SJCRH30 (cell line): ENCODE measurements at regions not wholly inside any gene's neighbourhood (a gene's known extent, or its start where the extent isn't known, plus 50 kb on each side); places are given as distances from the start of the nearest gene placed in this dataset.

Experiments used
- DNase-seq, 2 experiments: peaks; one replicate each; pipeline ENCODE4 v3.0.0-alpha.2; 2015 to 2020
- H3K27ac ChIP-seq: fragments of 250-450 bp; sonication (Bioruptor Pico); 2 replicates; pipeline ENCODE4 v1.5.1; 2020; ENCODE audit warnings: mild to moderate bottlenecking, moderate library complexity
- H3K27me3 ChIP-seq: fragments of 250-450 bp; sonication (Bioruptor Pico); 2 replicates; pipeline ENCODE4 v1.5.1; 2020; ENCODE audit warnings: mild to moderate bottlenecking, moderate library complexity
- H3K36me3 ChIP-seq: fragments of 250-450 bp; sonication (Bioruptor Pico); 2 replicates; pipeline ENCODE4 v1.5.1; 2020; ENCODE audit warnings: mild to moderate bottlenecking, moderate library complexity
- H3K4me1 ChIP-seq: fragments of 250-450 bp; sonication (Bioruptor Pico); 2 replicates; pipeline ENCODE4 v1.5.1; 2020; ENCODE audit warnings: mild to moderate bottlenecking, moderate library complexity
- H3K4me3 ChIP-seq: fragments of 250-450 bp; sonication (Bioruptor Pico); 2 replicates; pipeline ENCODE4 v1.5.1; 2020; ENCODE audit warnings: mild to moderate bottlenecking, moderate library complexity
- H3K9me3 ChIP-seq: fragments of 250-450 bp; sonication (Bioruptor Pico); replicated peaks from 2 replicates; pipeline ENCODE4 v1.5.1; 2020; ENCODE audit warnings: mild to moderate bottlenecking, moderate library complexity

- H3K27me3 ChIP-seq = no peaks in the 10 kb centered on the region
- no peaks in the 10 kb centered on the region for H3K36me3 ChIP-seq
- no peak overlapping the region; the same call in 1 of the 2 replicates for H3K4me3 ChIP-seq
- H3K27ac ChIP-seq = no peak overlapping the region
- no peak for DNase-seq
- H3K4me1 ChIP-seq = peaks cover 9% of the 10 kb centered on the region
- no peaks in the 10 kb centered on the region; the same call in 1 of the 2 replicates for H3K9me3 ChIP-seq
Measured at GRCh38 chr1:84759756-84760155, 69.5 kb upstream of the SSX2IP start.

GRCh38 chr1:84758968-84759491, 68.8 kb upstream of the SSX2IP start:
- peak overlapping the region; percentile 51 for H3K4me3 ChIP-seq

GRCh38 chr1:84758476-84758875, 68.2 kb upstream of the SSX2IP start:
- no peak overlapping the region for H3K27ac ChIP-seq
- no peaks in the 10 kb centered on the region for H3K36me3 ChIP-seq
- H3K4me3 ChIP-seq = peak overlapping the region; percentile 51; the same call in 1 of the 2 replicates
- H3K9me3 ChIP-seq = no peaks in the 10 kb centered on the region; the same call in 1 of the 2 replicates
- H3K27me3 ChIP-seq = no peaks in the 10 kb centered on the region
- no peak for DNase-seq
- peaks cover 9% of the 10 kb centered on the region for H3K4me1 ChIP-seq

More at GRCh38 chr1:84758968-84759491, 68.8 kb upstream of the SSX2IP start:
- peak; percentile 28 to 49 for DNase-seq
- Histone ChIP-seq H3K27ac (no peak overlapping the region), H3K4me1 (peaks cover 9% of the 10 kb centered on the region), H3K36me3 (no peaks in the 10 kb centered on the region), H3K27me3 (no peaks in the 10 kb centered on the region), H3K9me3 (no peaks in the 10 kb centered on the region; the same call in 1 of the 2 replicates)

GRCh38 chr1:84757301-84757700, 67.0 kb upstream of the SSX2IP start:
- Histone ChIP-seq H3K4me1 (peaks cover 9% of the 10 kb centered on the region), H3K27me3 (no peaks in the 10 kb centered on the region), H3K36me3 (no peaks in the 10 kb centered on the region)

GRCh38 chr1:84756455-84757082, 66.3 kb upstream of the SSX2IP start:
- DNase-seq = no peak
- peaks cover 9% of the 10 kb centered on the region for H3K4me1 ChIP-seq
- no peak overlapping the region for H3K4me3 ChIP-seq
- H3K27ac ChIP-seq = no peak overlapping the region
- no peaks in the 10 kb centered on the region for H3K27me3 ChIP-seq
- H3K9me3 ChIP-seq = no peaks in the 10 kb centered on the region; the same call in 1 of the 2 replicates
- H3K36me3 ChIP-seq = no peaks in the 10 kb centered on the region

More at GRCh38 chr1:84757301-84757700, 67.0 kb upstream of the SSX2IP start:
- Histone ChIP-seq H3K9me3 (no peaks in the 10 kb centered on the region; the same call in 1 of the 2 replicates), H3K4me3 (no peak overlapping the region), H3K27ac (no peak overlapping the region)
- DNase-seq = no peak

GRCh38 chr1:84756001-84756400, 65.7 kb upstream of the SSX2IP start:
- Histone ChIP-seq H3K9me3 (no peaks in the 10 kb centered on the region; the same call in 1 of the 2 replicates), H3K36me3 (no peaks in the 10 kb centered on the region)

GRCh38 chr1:84755216-84755615, 65.0 kb upstream of the SSX2IP start:
- Histone ChIP-seq H3K36me3 (no peaks in the 10 kb centered on the region), H3K4me1 (peaks cover 9% of the 10 kb centered on the region), H3K9me3 (no peaks in the 10 kb centered on the region; the same call in 1 of the 2 replicates), H3K27me3 (no peaks in the 10 kb centered on the region), H3K4me3 (no peak overlapping the region), H3K27ac (no peak overlapping the region)
- DNase-seq = no peak

More at GRCh38 chr1:84756001-84756400, 65.7 kb upstream of the SSX2IP start:
- no peak overlapping the region for H3K27ac ChIP-seq
- H3K27me3 ChIP-seq = no peaks in the 10 kb centered on the region
- H3K4me1 ChIP-seq = peaks cover 9% of the 10 kb centered on the region
- H3K4me3 ChIP-seq = no peak overlapping the region
- DNase-seq = no peak

- Histone ChIP-seq H3K9me3 (no peaks in the 10 kb centered on the region), H3K27ac (no peak overlapping the region), H3K4me3 (no peak overlapping the region), H3K27me3 (no peaks in the 10 kb centered on the region), H3K36me3 (no peaks in the 10 kb centered on the region), H3K4me1 (peaks cover 3% of the 10 kb centered on the region)
- DNase-seq = no peak
Measured at GRCh38 chr1:84754386-84754703, 64.1 kb upstream of the SSX2IP start.

- Histone ChIP-seq H3K36me3 (no peaks in the 10 kb centered on the region), H3K4me3 (no peak overlapping the region), H3K9me3 (no peaks in the 10 kb centered on the region), H3K27me3 (no peaks in the 10 kb centered on the region), H3K4me1 (no peaks in the 10 kb centered on the region), H3K27ac (no peak overlapping the region)
- peak; percentile 57 to 81 for DNase-seq
Measured at GRCh38 chr1:84753516-84754385, 63.5 kb upstream of the SSX2IP start.

GRCh38 chr1:84750110-84750730, 60.0 kb upstream of the SSX2IP start:
- DNase-seq = no peak
- no peak overlapping the region for H3K27ac ChIP-seq
- no peak overlapping the region for H3K4me3 ChIP-seq
- H3K9me3 ChIP-seq = no peaks in the 10 kb centered on the region
- no peaks in the 10 kb centered on the region for H3K36me3 ChIP-seq
- no peaks in the 10 kb centered on the region for H3K27me3 ChIP-seq
- H3K4me1 ChIP-seq = no peaks in the 10 kb centered on the region

- no peaks in the 10 kb centered on the region for H3K9me3 ChIP-seq
- H3K4me3 ChIP-seq = no peak overlapping the region
- DNase-seq = no peak
- no peaks in the 10 kb centered on the region for H3K4me1 ChIP-seq
- no peak overlapping the region for H3K27ac ChIP-seq
- H3K36me3 ChIP-seq = no peaks in the 10 kb centered on the region
- no peaks in the 10 kb centered on the region for H3K27me3 ChIP-seq
Measured at GRCh38 chr1:84749427-84749826, 59.2 kb upstream of the SSX2IP start.

GRCh38 chr1:84748364-84748763, 58.1 kb upstream of the SSX2IP start:
- no peaks in the 10 kb centered on the region for H3K4me1 ChIP-seq
- no peak overlapping the region for H3K4me3 ChIP-seq
- H3K9me3 ChIP-seq = no peaks in the 10 kb centered on the region
- no peaks in the 10 kb centered on the region for H3K36me3 ChIP-seq
- H3K27me3 ChIP-seq = no peaks in the 10 kb centered on the region
- H3K27ac ChIP-seq = no peak overlapping the region
- DNase-seq = no peak

- H3K9me3 ChIP-seq = no peaks in the 10 kb centered on the region
- no peak for DNase-seq
- no peak overlapping the region for H3K27ac ChIP-seq
- no peaks in the 10 kb centered on the region for H3K4me1 ChIP-seq
- no peak overlapping the region for H3K4me3 ChIP-seq
- no peaks in the 10 kb centered on the region for H3K27me3 ChIP-seq
- H3K36me3 ChIP-seq = no peaks in the 10 kb centered on the region
Measured at GRCh38 chr1:84745857-84746256, 55.6 kb upstream of the SSX2IP start.

GRCh38 chr1:84743896-84744295, 53.6 kb upstream of the SSX2IP start:
- DNase-seq = peak in 1 of 2 experiments; percentile 5
- Histone ChIP-seq H3K9me3 (no peaks in the 10 kb centered on the region), H3K4me1 (no peaks in the 10 kb centered on the region), H3K4me3 (no peak overlapping the region), H3K36me3 (no peaks in the 10 kb centered on the region), H3K27me3 (no peaks in the 10 kb centered on the region), H3K27ac (no peak overlapping the region)

GRCh38 chr1:84742653-84743052, 52.4 kb upstream of the SSX2IP start:
- Histone ChIP-seq H3K4me1 (no peaks in the 10 kb centered on the region), H3K27ac (no peak overlapping the region), H3K27me3 (no peaks in the 10 kb centered on the region), H3K9me3 (no peaks in the 10 kb centered on the region), H3K4me3 (no peak overlapping the region), H3K36me3 (no peaks in the 10 kb centered on the region)
- no peak for DNase-seq
